ENCODE measurements at regions not wholly inside any gene's neighbourhood (a gene's known extent, or its start where the extent isn't known, plus 50 kb on each side); places are given as distances from the start of the nearest gene placed in this dataset.

GRCh38 chr2:425243-425642, 137.4 kb upstream of the ALKAL2 start:
- DNase-seq: no peak

- no peak for DNase-seq
Measured at GRCh38 chr2:424306-425171, 136.6 kb upstream of the ALKAL2 start.

DNA sequence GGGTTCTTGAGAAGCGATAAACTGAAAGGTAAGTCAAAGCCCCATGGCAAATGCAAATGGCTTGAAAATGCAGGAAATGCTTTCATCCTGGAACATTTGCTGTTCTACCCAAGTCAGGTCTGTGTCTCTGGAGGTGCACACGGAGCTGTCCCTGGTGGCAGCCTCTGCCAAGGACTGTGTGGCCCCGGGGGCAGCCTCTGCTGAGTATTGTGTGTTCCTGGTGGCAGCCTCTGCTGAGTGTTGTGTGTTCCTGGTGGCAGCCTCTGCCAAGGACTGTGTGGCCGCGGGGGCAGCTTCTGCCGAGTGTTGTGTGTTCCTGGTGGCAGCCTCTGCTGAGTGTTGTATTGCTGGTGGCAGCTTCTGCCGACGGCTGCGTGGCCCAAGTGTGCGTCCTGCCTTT, 135.6 kb upstream of the ALKAL2 start:
- DNase-seq: no peak

DNA sequence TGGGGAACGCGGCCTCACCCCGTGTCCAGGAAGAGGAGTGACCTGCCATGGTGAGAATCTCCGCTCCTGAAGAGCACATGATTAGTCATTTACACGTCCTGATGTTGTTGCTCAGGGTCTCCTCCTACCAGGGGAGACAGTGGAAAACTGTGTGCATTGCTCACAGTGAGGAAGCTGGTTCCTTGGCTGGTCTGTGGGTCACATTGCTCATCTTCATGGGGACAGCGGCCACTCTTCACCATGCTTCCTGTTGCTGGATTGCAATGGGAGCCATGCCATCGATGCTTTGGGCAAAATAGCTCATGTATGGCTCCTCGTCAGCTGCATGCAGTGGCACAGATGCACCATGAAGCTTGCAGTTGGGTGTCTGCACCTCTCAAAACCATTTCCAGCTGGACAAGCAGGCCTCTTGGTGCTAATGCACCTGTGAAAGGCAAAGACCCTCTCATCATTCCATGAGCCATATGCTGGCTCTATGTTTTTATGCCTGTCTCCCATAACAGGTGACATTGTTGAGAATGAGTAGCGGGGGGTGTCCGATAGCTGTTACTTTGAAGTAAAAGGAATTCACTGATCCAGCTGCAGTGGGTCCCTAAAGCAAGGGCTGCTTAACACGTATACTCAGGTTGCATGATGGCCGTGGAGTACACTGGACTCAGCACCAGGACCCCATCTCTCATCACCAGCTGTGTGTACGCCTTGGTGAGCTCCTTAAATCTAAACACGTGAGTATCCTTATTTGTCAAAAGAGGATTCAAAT, 135.0 kb upstream of the ALKAL2 start:
- no peak for DNase-seq

GRCh38 chr2:421406-421805, 133.5 kb upstream of the ALKAL2 start:
- no peak for DNase-seq

GRCh38 chr2:419687-420317, 131.9 kb upstream of the ALKAL2 start:
- DNase-seq: no peak

DNA sequence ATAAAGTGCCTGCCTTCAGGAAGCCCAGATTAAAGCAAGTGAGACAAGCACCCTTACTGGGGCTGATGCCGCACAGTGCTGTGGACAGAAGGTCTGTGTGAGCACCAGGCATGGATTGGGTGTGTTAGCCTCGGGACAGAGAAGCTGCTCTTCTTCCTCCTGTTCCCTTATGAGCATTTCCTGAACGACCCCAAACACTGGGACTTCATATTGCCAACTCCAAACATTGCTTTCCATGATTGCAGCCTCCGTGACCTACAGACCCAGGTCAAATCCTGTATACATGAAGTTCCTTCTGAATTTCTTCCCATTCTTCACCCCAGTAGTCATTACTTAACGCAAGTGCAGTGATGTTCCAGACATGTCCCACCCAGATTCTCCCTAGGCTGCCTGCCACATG, 129.8 kb upstream of the ALKAL2 start:
- no peak for DNase-seq

DNA sequence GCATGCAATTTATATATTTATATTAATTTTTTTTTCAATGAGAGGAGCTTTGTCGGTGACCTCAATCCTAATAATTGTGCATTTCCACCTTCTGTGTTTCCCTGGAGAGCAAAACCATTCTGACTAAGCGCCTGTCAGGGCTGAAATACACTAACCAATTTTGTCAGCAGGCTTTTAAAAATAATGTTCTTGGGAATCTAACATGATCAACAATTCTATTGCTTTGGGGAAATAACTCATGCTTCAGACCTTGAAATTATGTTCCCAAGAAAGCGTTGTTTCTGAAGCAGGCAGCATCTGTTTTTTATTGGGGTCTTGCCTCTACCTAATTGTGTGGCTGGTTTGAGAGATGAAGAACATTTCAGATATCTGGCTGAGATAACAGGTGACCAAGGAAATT, 129.1 kb upstream of the ALKAL2 start:
- no peak for DNase-seq

GRCh38 chr2:415986-416610, 128.2 kb upstream of the ALKAL2 start:
- no peak for DNase-seq

DNA sequence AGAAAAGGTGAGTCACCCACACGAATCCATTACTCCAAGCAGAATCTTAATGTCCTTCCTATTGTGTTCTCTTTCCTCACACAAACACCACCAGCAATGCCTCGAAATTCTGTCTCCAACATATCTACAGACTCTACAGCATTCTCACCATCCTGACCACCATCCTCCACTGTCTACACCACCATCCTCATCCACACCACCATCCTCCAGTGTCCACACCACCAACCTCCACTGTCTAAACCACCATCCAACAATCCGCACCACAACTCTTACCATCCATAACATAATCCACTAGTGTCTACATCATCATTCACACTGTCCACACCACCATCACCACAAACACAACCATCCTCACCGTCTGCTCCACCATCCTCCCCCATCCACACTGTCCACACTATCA, 121.6 kb upstream of the ALKAL2 start:
- DNase-seq: no peak

DNA sequence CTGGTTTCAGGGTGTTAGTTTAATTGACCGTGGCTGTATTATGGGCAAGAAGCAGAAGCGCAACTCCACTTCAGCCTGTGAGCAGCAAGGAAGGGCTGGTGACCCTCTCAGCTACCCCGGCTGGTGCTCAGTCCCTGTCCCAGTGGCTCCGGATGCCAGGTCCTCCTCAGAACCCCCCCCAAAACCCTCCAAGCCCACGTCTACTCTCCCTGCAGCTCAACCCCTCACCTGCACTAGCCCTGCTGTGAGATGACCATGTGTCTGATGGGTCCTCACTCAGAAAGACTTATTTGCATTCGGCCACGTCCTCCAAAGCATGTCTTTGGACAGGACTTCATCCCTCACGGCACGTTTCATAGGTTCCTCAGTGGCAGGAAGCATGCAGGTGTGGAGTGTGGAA, 119.7 kb upstream of the ALKAL2 start:
- no peak for DNase-seq

GRCh38 chr2:406876-407275, 119.0 kb upstream of the ALKAL2 start:
- DNase-seq: no peak

GRCh38 chr2:406231-406630, 118.3 kb upstream of the ALKAL2 start:
- no peak for DNase-seq

DNA sequence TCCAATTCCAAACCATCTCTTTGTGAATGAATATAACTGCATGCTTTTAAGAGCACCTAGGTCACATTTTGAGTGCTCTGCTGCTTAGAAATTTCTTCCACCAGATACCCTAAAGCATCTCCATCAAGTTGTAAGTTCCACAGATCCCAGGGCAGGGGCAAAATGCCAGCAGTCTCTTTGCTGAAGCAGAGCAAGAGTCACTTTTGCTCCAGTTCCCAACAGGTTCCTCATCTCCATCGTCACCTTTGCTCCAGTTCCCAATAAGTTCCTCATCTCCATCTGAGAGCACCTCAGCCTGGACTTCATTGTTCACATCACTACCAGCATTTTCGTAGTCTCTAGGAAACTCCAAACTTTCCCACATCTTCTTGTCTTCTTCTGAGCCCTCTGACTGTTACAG, 116.7 kb upstream of the ALKAL2 start:
- DNase-seq: no peak

GRCh38 chr2:403682-404081, 115.8 kb upstream of the ALKAL2 start:
- no peak for DNase-seq

- no peak for DNase-seq
Measured at GRCh38 chr2:402721-403120, 114.8 kb upstream of the ALKAL2 start.

- DNase-seq: no peak
Measured at GRCh38 chr2:402206-402605, 114.3 kb upstream of the ALKAL2 start.

GRCh38 chr2:401019-401679, 113.3 kb upstream of the ALKAL2 start:
- DNase-seq: peak in 1 of 2 experiments; percentile 41

DNA sequence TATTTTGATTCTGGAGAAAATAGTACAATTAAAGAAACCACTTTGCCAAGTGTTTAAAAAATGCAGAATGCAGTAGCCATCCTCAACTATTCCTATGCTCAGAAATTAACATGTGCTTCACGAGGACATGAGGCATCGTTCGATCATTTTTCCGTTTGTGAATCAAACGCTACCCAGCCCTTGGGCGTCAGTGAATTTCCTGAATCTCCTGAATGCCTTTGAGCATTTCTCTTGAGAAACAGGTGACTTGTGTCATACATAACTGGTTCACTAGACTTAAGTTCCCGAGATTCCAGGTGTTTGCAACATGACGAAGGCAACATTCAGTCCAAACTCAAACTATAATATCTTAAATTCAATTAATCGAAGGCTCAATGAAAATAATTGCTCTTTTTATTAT, 110.0 kb upstream of the ALKAL2 start:
- no peak for DNase-seq

- no peak for DNase-seq
Measured at GRCh38 chr2:397521-397920, 109.6 kb upstream of the ALKAL2 start.

GRCh38 chr2:396903-397302, 109.0 kb upstream of the ALKAL2 start:
- DNase-seq: no peak

- no peak for DNase-seq
Measured at GRCh38 chr2:395886-396285, 108.0 kb upstream of the ALKAL2 start.
